HEK293 (cell line): ENCODE measurements at regions not wholly inside any gene's neighbourhood (a gene's known extent, or its start where the extent isn't known, plus 50 kb on each side); places are given as distances from the start of the nearest gene placed in this dataset.
A peak's percentile ranks its signal among the peaks of the same experiment; 100 is the strongest.

Source experiments
- CTCF ChIA-PET: fragments of 350-600 bp; formaldehyde crosslinking; extraction: SDS; loops from one replicate; lab custom pipeline; 2021; ENCODE audit warnings: antibody characterized with exemption; lab: Yijun Ruan, JAX
- POLR2A ChIA-PET: fragments of 300-600 bp; formaldehyde crosslinking; extraction: SDS; loops from one replicate; lab custom pipeline; 2020; ENCODE audit warnings: antibody characterized with exemption, inconsistent platforms; lab: Yijun Ruan, JAX
- H3K27ac ChIP-seq: fragments of 200-500 bp; sonication (Bioruptor generic); 2 replicates; pipeline ENCODE4 v1.5.1; 2014; ENCODE audit warnings: low read depth, low read length, control low read depth, inconsistent platforms; ENCODE audit errors: extremely low read depth
- H3K36me3 ChIP-seq, 2 experiments: fragments of 200-500 bp in 1 of 2; sonication (Bioruptor generic) in 1 of 2; 1 replicate in 1 of 2; 2 replicates in 1 of 2; pipeline ENCODE4 v1.5.1; 2014 to 2017; ENCODE audit warnings: inconsistent platforms in 2 of 2, low read length in 2 of 2; ENCODE audit not compliant: control insufficient read depth in 2 of 2, insufficient read depth in 1 of 2
- H3K4me1 ChIP-seq: fragments of 200-500 bp; sonication (Bioruptor generic); 2 replicates; pipeline ENCODE4 v1.5.1; 2014; ENCODE audit warnings: mild to moderate bottlenecking, low read length, inconsistent platforms; ENCODE audit not compliant: control insufficient read depth, insufficient read depth
- H3K4me3 ChIP-seq: 2 replicates; pipeline ENCODE4 v1.5.1; 2011; ENCODE audit warnings: low read depth, mild to moderate bottlenecking, control low read depth, low read length, moderate library complexity
- H3K9me3 ChIP-seq: fragments of 200-500 bp; sonication (Bioruptor generic); 2 replicates; pipeline ENCODE4 v1.5.1; 2014; ENCODE audit warnings: low read depth, low read length, inconsistent platforms; ENCODE audit not compliant: control insufficient read depth, insufficient read depth
- HOXD13 ChIP-seq: sonication (generic); formaldehyde crosslinking; IDR thresholded peaks from 2 replicates; pipeline ENCODE4 v1.8.0; 2022; ENCODE audit warnings: missing genetic modification reagents, borderline replicate concordance
- INSM2 ChIP-seq: fragments of 450-650 bp; formaldehyde crosslinking; IDR thresholded peaks from 2 replicates; pipeline ENCODE4 v1.5.1; 2016; ENCODE audit warnings: missing biosample characterization, missing genetic modification characterization
- KLF1 ChIP-seq: fragments of 450-650 bp; formaldehyde crosslinking; IDR thresholded peaks from 2 replicates; pipeline ENCODE4 v1.5.1; 2016; ENCODE audit warnings: missing biosample characterization, missing genetic modification characterization
- PRDM1 ChIP-seq: fragments of 450-650 bp; formaldehyde crosslinking; IDR thresholded peaks from 2 replicates; pipeline ENCODE4; 2016; ENCODE audit warnings: missing biosample characterization, missing genetic modification characterization
- RBAK ChIP-seq: fragments of 450-650 bp; formaldehyde crosslinking; IDR thresholded peaks from 2 replicates; pipeline ENCODE4 v1.5.1; 2016; ENCODE audit warnings: missing biosample characterization, missing genetic modification characterization
- SETDB1 ChIP-seq: IDR thresholded peaks from one replicate; pipeline ENCODE4 v1.6.1; 2017; ENCODE audit warnings: mild to moderate bottlenecking, low read length, moderate library complexity, mixed read lengths; ENCODE audit not compliant: insufficient read length
- YY2 ChIP-seq: fragments of 450-650 bp; formaldehyde crosslinking; IDR thresholded peaks from 2 replicates; pipeline ENCODE4 v1.5.1; 2016; ENCODE audit warnings: missing biosample characterization, missing genetic modification characterization
- ZBTB49 ChIP-seq: fragments of 450-650 bp; formaldehyde crosslinking; IDR thresholded peaks from 2 replicates; pipeline ENCODE4 v1.5.1; 2016; ENCODE audit warnings: missing biosample characterization, missing genetic modification characterization, low read depth
- ZFP3 ChIP-seq: fragments of 450-650 bp; formaldehyde crosslinking; IDR thresholded peaks from 2 replicates; pipeline ENCODE4 v1.5.1; 2016; ENCODE audit warnings: low read depth, missing biosample characterization, missing genetic modification characterization
- ZFP37 ChIP-seq: fragments of 450-650 bp; formaldehyde crosslinking; IDR thresholded peaks from 2 replicates; pipeline ENCODE4 v1.5.1; 2016; ENCODE audit warnings: missing biosample characterization, missing genetic modification characterization
- ZNF19 ChIP-seq: fragments of 450-650 bp; formaldehyde crosslinking; IDR thresholded peaks from 2 replicates; pipeline ENCODE4; 2016; ENCODE audit warnings: missing biosample characterization, missing genetic modification characterization, low read depth
- ZNF449 ChIP-seq: fragments of 450-650 bp; formaldehyde crosslinking; IDR thresholded peaks from 2 replicates; pipeline ENCODE4 v1.5.1; 2017; ENCODE audit warnings: missing biosample characterization, mild to moderate bottlenecking, missing genetic modification characterization, moderate library complexity
- ZNF530 ChIP-seq: fragments of 450-650 bp; formaldehyde crosslinking; IDR thresholded peaks from 2 replicates; pipeline ENCODE4 v1.5.1; 2016; ENCODE audit warnings: low read depth, missing biosample characterization, missing genetic modification characterization
- ZNF555 ChIP-seq: fragments of 450-650 bp; formaldehyde crosslinking; conservative IDR thresholded peaks from 2 replicates; pipeline ENCODE4 v1.5.1; 2017; ENCODE audit warnings: missing biosample characterization, mild to moderate bottlenecking, missing genetic modification characterization, inconsistent platforms
- ZNF571 ChIP-seq: fragments of 450-650 bp; formaldehyde crosslinking; IDR thresholded peaks from 2 replicates; pipeline ENCODE4 v1.5.0; 2017; ENCODE audit warnings: missing biosample characterization, missing genetic modification characterization
- TF ChIP-seq, protein P1 (sequence below): fragments of 450-650 bp; formaldehyde crosslinking; IDR thresholded peaks from 2 replicates; pipeline ENCODE4 v1.5.1; 2016; ENCODE audit warnings: missing biosample characterization, missing genetic modification characterization
- TF ChIP-seq, protein P2 (sequence below): fragments of 450-650 bp; formaldehyde crosslinking; IDR thresholded peaks from 2 replicates; pipeline ENCODE4 v1.5.1; 2016; ENCODE audit warnings: missing biosample characterization, missing genetic modification characterization
- TF ChIP-seq, protein P3 (sequence below): fragments of 450-650 bp; formaldehyde crosslinking; IDR thresholded peaks from 2 replicates; pipeline ENCODE4 v1.5.1; 2016; ENCODE audit warnings: missing biosample characterization, missing genetic modification characterization

DNA sequence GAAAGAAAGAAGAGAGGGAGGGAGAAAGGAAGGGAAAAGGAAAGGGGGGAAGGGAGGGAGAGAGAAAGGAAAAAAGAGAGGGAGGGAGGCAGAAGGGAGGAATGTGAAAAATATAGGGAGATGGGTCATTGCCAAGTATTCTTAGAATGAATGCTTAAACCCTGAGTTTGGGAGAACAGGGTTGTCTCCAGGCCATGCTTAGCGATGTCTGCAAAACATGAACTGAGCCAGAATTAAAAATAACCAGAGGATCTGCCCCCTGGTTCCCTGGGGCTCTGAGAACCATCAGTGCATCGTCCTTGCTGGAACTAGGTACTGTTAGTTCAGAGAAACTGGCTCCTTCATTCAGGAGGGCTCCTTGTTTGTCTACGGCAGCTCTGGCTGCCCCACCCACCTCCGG lies 170.4 kb downstream of the IRX5 start:
- ChIA-PET CTCF (no interaction called here), POLR2A (no interaction called here)
- H3K36me3 ChIP-seq: no peaks in the 10 kb centered on the region
- no peak overlapping the region for H3K27ac ChIP-seq
- no peaks in the 10 kb centered on the region for H3K4me1 ChIP-seq
- TF ChIP-seq ZNF571 (tag by site-specific recombination) (no peak), PRDM1 (tag by site-specific recombination) (0 out of 2 replicates have a peak, but pooled peaks have one; percentile 34)
- no peak overlapping the region for H3K4me3 ChIP-seq
- no peaks in the 10 kb centered on the region for H3K9me3 ChIP-seq

DNA sequence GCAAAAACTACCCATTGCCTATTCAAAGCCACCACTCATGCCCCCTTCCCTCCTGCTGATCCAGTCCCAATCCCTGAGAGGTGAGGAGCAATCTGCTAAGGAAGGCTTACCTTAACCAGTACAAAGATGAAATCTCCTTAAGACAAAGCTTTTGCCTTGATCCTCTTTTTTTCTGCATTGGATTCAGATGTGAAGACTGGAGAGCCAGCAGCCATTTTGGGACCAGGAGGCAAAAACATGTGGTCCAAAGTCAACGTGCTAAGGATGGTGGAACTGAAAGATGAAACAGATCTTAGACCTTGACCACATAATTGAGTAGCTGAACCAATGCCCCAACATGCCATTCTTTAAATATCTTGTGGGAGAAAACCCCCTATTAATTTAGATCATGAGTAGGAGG lies 171.4 kb downstream of the IRX5 start:
- H3K27ac ChIP-seq: no peak overlapping the region
- no peaks in the 10 kb centered on the region for H3K9me3 ChIP-seq
- POLR2A ChIA-PET: no interaction called here
- H3K4me1 ChIP-seq: no peaks in the 10 kb centered on the region
- TF ChIP-seq SETDB1 (peak; percentile 27), INSM2 (tag by site-specific recombination) (no peak), ZFP37 (no peak), ZNF530 (no peak), RBAK (tag by site-specific recombination) (no peak), HOXD13 (no peak)
- TF ChIP-seq, protein P1, sequence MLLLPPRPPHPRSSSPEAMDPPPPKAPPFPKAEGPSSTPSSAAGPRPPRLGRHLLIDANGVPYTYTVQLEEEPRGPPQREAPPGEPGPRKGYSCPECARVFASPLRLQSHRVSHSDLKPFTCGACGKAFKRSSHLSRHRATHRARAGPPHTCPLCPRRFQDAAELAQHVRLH: peak; percentile 54; the same call in 1 of the 2 replicates
- TF ChIP-seq, protein P2, sequence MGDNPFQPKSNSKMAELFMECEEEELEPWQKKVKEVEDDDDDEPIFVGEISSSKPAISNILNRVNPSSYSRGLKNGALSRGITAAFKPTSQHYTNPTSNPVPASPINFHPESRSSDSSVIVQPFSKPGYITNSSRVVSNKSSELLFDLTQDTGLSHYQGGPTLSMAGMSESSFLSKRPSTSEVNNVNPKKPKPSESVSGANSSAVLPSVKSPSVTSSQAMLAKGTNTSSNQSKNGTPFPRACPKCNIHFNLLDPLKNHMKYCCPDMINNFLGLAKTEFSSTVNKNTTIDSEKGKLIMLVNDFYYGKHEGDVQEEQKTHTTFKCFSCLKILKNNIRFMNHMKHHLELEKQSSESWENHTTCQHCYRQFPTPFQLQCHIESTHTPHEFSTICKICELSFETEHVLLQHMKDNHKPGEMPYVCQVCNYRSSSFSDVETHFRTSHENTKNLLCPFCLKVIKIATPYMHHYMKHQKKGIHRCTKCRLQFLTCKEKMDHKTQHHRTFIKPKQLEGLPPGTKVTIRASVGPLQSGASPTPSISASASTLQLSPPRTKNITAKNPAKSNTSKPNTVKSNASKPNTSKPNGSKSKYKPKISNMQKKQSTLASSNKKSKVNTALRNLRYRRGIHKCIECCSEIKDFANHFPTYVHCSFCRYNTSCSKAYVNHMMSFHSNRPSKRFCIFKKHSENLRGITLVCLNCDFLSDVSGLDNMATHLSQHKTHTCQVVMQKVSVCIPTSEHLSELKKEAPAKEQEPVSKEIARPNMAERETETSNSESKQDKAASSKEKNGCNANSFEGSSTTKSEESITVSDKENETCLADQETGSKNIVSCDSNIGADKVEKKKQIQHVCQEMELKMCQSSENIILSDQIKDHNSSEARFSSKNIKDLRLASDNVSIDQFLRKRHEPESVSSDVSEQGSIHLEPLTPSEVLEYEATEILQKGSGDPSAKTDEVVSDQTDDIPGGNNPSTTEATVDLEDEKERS (tag by site-specific recombination): 0 out of 2 replicates have a peak, but pooled peaks have one; percentile 42
- TF ChIP-seq, all 188 proteins: peak for 3
- Histone ChIP-seq H3K36me3 (no peaks in the 10 kb centered on the region), H3K4me3 (no peak overlapping the region)
- CTCF ChIA-PET: no interaction called here

GRCh38 chr16:55102531-55102930 lies 171.9 kb downstream of the IRX5 start:
- no peak for TF ChIP-seq ZNF555 (tag by site-specific recombination)
- TF ChIP-seq, all 188 proteins: peak for 0
- ChIA-PET CTCF (interaction anchor here (0.6 kb wide), 1 partner anchor 155 kb away, joined by 3 read pairs; no protein-coding TSS in a partner anchor), POLR2A (interaction anchor here (0.6 kb wide), 1 partner anchor 217 kb away, joined by 3 read pairs; no protein-coding TSS in a partner anchor)
- no peaks in the 10 kb centered on the region for H3K9me3 ChIP-seq
- H3K4me3 ChIP-seq: no peak overlapping the region
- no peaks in the 10 kb centered on the region for H3K36me3 ChIP-seq
- H3K27ac ChIP-seq: no peak overlapping the region
- no peaks in the 10 kb centered on the region for H3K4me1 ChIP-seq

DNA sequence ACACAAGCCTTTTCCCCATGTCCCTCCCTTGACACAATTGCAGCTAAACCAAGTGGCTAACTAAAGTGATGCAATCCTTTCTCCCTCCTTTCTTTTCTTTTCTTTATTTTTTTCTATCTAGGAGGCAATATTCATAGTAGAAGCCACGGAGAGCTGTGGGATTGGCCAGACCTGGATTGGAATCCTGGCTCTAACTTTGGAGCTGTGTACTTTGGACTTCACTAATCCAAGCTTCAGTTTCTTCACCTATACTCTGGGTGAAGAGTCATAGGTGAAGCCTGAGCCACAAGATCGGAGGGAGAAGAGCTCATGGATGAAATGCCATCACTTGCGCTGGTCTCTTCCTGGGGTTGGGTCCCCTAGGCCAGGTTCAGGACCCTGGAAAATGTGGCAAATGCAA lies 177.2 kb downstream of the IRX5 start:
- Histone ChIP-seq H3K36me3 (no peaks in the 10 kb centered on the region), H3K9me3 (no peaks in the 10 kb centered on the region), H3K27ac (no peak overlapping the region), H3K4me3 (no peak overlapping the region), H3K4me1 (no peaks in the 10 kb centered on the region)
- POLR2A ChIA-PET: no interaction called here
- CTCF ChIA-PET: interaction anchor here (1.1 kb wide), 1 partner anchor 144 kb away, joined by 12 read pairs; no protein-coding TSS in a partner anchor
- TF ChIP-seq ZBTB49: no peak
- no peak for TF ChIP-seq ZFP3 (tag by site-specific recombination)
- TF ChIP-seq, protein P3, sequence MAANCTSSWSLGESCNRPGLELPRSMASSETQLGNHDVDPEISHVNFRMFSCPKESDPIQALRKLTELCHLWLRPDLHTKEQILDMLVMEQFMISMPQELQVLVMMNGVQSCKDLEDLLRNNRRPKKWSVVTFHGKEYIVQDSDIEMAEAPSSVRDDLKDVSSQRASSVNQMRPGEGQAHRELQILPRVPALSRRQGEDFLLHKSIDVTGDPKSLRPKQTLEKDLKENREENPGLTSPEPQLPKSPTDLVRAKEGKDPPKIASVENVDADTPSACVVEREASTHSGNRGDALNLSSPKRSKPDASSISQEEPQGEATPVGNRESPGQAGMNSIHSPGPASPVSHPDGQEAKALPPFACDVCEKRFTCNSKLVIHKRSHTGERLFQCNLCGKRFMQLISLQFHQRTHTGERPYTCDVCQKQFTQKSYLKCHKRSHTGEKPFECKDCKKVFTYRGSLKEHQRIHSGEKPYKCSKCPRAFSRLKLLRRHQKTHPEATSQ (tag by site-specific recombination): no peak
- no peak for TF ChIP-seq ZNF19 (tag by site-specific recombination)
- TF ChIP-seq KLF1 (tag by site-specific recombination): no peak
- TF ChIP-seq YY2 (tag by site-specific recombination): no peak
- no peak for TF ChIP-seq ZNF449 (tag by site-specific recombination)
